ENCODE measurements at regions not wholly inside any gene's neighbourhood (a gene's known extent, or its start where the extent isn't known, plus 50 kb on each side); places are given as distances from the start of the nearest gene placed in this dataset.

DNA sequence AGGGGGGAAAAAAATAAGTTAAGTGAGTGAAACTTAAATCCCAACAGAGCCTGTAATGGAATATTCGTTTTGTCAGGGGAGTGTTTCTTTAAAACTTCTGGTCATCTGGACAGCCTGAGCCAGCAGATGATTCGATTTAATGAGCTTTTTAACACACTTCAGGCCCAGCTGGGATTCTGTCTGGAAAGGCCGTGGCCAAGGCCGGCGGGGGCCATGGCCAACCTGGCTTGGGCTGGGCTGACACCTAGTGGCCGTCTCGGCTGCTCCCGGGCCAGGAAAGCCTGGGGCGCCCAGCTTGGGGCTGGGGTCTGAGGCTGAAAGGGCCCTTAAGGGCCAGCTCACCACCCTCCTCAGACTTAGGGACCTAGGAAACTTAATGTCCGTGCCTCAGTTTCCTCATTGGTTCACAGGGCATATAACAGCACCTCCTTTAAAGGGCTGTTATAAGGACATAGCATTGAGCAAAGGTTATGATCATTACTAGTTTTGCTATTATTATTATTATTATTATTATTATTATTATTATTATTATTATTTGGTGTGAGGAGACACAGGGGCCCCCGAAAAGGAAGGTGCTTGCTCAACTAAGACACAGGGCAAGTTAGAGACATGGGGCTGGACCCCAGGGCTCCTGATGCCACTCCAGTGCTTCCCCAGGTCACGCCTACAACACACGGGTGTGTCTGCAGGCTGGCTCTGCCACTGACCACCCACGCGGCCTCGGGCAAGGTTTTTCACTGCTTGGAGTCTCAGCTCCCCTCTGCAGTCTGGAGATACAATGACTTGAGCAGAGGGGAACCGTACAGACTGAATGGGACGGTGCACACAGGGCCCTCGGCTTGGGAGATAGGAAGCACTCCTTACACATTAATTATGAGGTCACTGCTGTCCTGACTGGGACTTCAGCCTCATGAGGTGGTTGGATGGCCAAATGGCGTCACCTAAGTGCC, 84.0 kb downstream of the SYNE3 start:
- Histone ChIP-seq H3K27ac (ENCODE audit: low read depth in 1 of 2, low read length in 2 of 2) (no peak overlapping the region), H3K9ac (ENCODE audit: low read depth in 1 of 2, low read length in 2 of 2) (no peak overlapping the region), H3K4me1 (ENCODE audit: control insufficient read depth in 4 of 4, insufficient read depth in 4 of 4, low read length in 3 of 4) (peaks cover 4 to 42% (median 34%) of the 10 kb centered on the region in 4 donors), H3K4me3 (ENCODE audit: low read depth in 1 of 3, low read length in 3 of 3) (no peak overlapping the region), H3K9me3 (ENCODE audit: control insufficient read depth in 4 of 4, low read length in 3 of 4) (no peaks in the 10 kb centered on the region), H3K27me3 (ENCODE audit: control insufficient read depth in 4 of 4, insufficient read depth in 4 of 4, low read length in 3 of 4) (no peaks in the 10 kb centered on the region), H3K36me3 (ENCODE audit: control insufficient read depth in 4 of 4, insufficient read depth in 3 of 4, low read depth in 1 of 4, low read length in 3 of 4) (peaks cover 0 to 24% (median 4%) of the 10 kb centered on the region in 4 donors)
- peak; percentile 52 for DNase-seq (ENCODE audit: low spot score)
- 50% methylated on average over 20 of the region's 20 CpGs for WGBS
- TF ChIP-seq CTCF (IDR thresholded peaks at IDR 0.05; ENCODE audit: low read depth, low read length, missing input control) (peak; percentile 63), JUND (IDR thresholded peaks at IDR 0.05) (no peak), ATF3 (IDR thresholded peaks at IDR 0.05) (no peak), SP1 (IDR thresholded peaks at IDR 0.05) (no peak), GABPA (IDR thresholded peaks at IDR 0.05 in 1 of 2, conservative IDR thresholded peaks at IDR 0.05 in 1 of 2) (no peak), TAF1 (conservative IDR thresholded peaks at IDR 0.05) (no peak), RAD21 (IDR thresholded peaks at IDR 0.05) (peak; percentile 82 to 92), FOXA2 (IDR thresholded peaks at IDR 0.05) (no peak)
- TF ChIP-seq, protein P1, sequence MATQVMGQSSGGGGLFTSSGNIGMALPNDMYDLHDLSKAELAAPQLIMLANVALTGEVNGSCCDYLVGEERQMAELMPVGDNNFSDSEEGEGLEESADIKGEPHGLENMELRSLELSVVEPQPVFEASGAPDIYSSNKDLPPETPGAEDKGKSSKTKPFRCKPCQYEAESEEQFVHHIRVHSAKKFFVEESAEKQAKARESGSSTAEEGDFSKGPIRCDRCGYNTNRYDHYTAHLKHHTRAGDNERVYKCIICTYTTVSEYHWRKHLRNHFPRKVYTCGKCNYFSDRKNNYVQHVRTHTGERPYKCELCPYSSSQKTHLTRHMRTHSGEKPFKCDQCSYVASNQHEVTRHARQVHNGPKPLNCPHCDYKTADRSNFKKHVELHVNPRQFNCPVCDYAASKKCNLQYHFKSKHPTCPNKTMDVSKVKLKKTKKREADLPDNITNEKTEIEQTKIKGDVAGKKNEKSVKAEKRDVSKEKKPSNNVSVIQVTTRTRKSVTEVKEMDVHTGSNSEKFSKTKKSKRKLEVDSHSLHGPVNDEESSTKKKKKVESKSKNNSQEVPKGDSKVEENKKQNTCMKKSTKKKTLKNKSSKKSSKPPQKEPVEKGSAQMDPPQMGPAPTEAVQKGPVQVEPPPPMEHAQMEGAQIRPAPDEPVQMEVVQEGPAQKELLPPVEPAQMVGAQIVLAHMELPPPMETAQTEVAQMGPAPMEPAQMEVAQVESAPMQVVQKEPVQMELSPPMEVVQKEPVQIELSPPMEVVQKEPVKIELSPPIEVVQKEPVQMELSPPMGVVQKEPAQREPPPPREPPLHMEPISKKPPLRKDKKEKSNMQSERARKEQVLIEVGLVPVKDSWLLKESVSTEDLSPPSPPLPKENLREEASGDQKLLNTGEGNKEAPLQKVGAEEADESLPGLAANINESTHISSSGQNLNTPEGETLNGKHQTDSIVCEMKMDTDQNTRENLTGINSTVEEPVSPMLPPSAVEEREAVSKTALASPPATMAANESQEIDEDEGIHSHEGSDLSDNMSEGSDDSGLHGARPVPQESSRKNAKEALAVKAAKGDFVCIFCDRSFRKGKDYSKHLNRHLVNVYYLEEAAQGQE (IDR thresholded peaks at IDR 0.05), result no peak

DNA sequence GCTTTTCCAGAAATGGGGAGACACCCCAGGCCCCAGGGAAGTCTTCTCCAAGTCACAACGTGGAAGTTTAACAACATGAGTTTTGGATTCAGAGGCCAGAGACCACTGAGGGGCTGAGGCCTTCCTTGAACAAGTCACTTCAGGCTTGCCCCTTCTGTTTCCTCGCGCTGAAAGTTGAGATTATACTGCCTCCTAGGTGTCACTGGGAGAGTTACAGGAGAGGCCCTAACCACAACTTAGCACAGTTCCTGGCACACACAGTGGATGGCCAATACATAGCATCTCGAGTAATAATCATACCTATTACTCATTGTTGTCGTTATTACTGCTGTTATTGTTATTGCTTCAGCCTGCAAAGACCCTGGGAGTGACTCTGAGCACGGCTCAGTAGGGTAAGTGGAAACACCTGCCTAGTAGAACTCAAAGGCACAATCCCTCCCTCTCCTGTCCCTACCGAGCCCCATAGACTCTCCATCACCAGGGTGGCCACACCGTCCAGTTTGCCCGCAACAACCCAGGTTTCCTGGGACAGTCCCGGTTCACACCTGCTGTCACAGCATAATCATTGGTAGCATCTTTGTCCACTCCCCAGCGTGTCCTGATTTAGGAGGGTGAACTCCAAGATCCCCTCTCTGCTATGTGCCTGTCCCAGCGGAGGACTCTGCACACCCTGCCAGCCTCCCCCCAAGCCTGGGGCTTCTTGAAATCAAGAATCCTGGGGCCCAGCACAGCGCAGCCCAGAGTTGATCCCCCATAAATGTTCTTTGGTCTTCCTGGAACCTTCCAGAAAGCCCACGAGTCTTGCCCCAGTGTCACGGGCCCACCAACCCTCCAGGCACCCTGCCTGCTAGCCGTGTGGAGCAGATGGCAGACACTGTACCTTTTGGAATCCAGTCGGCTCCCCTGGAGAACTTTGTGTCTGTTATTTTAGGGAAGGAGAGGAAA, 85.0 kb downstream of the SYNE3 start:
- WGBS, result 80% methylated on average over 17 of the region's 17 CpGs
- H3K9me3 ChIP-seq (ENCODE audit: control insufficient read depth in 4 of 4, low read length in 3 of 4), result no peaks in the 10 kb centered on the region
- H3K27ac ChIP-seq (ENCODE audit: low read depth in 1 of 2, low read length in 2 of 2), result no peak overlapping the region
- DNase-seq (ENCODE audit: low spot score), result no peak
- H3K4me3 ChIP-seq (ENCODE audit: low read depth in 1 of 3, low read length in 3 of 3), result no peak overlapping the region
- peaks cover 0 to 17% (median 4%) of the 10 kb centered on the region in 4 donors for H3K36me3 ChIP-seq (ENCODE audit: control insufficient read depth in 4 of 4, insufficient read depth in 3 of 4, low read depth in 1 of 4, low read length in 3 of 4)
- H3K9ac ChIP-seq (ENCODE audit: low read depth in 1 of 2, low read length in 2 of 2), result no peak overlapping the region
- H3K4me1 ChIP-seq (ENCODE audit: control insufficient read depth in 4 of 4, insufficient read depth in 4 of 4, low read length in 3 of 4), result peaks cover 4 to 42% (median 34%) of the 10 kb centered on the region in 4 donors
- H3K27me3 ChIP-seq (ENCODE audit: control insufficient read depth in 4 of 4, insufficient read depth in 4 of 4, low read length in 3 of 4), result no peaks in the 10 kb centered on the region
- TF ChIP-seq ATF3 (IDR thresholded peaks at IDR 0.05) (no peak), HNF4A (conservative IDR thresholded peaks at IDR 0.05) (no peak), FOXA1 (IDR thresholded peaks at IDR 0.05) (no peak), HNF4G (IDR thresholded peaks at IDR 0.05) (no peak), NR2F2 (IDR thresholded peaks at IDR 0.05) (no peak), JUND (IDR thresholded peaks at IDR 0.05) (no peak), CTCF (IDR thresholded peaks at IDR 0.05; ENCODE audit: low read depth, low read length, missing input control) (peak; percentile 46), TAF1 (conservative IDR thresholded peaks at IDR 0.05) (no peak), RAD21 (IDR thresholded peaks at IDR 0.05) (peak; percentile 59 to 76)
- TF ChIP-seq, protein P2, sequence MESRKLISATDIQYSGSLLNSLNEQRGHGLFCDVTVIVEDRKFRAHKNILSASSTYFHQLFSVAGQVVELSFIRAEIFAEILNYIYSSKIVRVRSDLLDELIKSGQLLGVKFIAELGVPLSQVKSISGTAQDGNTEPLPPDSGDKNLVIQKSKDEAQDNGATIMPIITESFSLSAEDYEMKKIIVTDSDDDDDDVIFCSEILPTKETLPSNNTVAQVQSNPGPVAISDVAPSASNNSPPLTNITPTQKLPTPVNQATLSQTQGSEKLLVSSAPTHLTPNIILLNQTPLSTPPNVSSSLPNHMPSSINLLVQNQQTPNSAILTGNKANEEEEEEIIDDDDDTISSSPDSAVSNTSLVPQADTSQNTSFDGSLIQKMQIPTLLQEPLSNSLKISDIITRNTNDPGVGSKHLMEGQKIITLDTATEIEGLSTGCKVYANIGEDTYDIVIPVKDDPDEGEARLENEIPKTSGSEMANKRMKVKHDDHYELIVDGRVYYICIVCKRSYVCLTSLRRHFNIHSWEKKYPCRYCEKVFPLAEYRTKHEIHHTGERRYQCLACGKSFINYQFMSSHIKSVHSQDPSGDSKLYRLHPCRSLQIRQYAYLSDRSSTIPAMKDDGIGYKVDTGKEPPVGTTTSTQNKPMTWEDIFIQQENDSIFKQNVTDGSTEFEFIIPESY (IDR thresholded peaks at IDR 0.05), result no peak

Data from liver (tissue), 8 donors.